H9 (cell line): ENCODE measurements at regions not wholly inside any gene's neighbourhood (a gene's known extent, or its start where the extent isn't known, plus 50 kb on each side); places are given as distances from the start of the nearest gene placed in this dataset.

Experiments used
- DNase-seq: peaks from one replicate; pipeline ENCODE4 v3.0.0-alpha.2; 2017
- H2AFZ ChIP-seq: one replicate; pipeline ENCODE4 v1.6.1; 2013; ENCODE audit warnings: mild to moderate bottlenecking, low read length, control low read depth, moderate library complexity
- H2AK5ac ChIP-seq: 2 replicates; pipeline ENCODE4 v1.6.1; 2013; ENCODE audit warnings: low read length, control low read depth, mixed read lengths; ENCODE audit not compliant: insufficient read length
- H2BK120ac ChIP-seq: one replicate; pipeline ENCODE4 v1.6.1; 2013; ENCODE audit warnings: low read depth, mild to moderate bottlenecking, low read length, control low read depth, inconsistent platforms; ENCODE audit not compliant: poor library complexity, severe bottlenecking
- H2BK12ac ChIP-seq: 2 replicates; pipeline ENCODE4 v1.6.1; 2013; ENCODE audit warnings: low read length, control low read depth, mixed read lengths, low read depth; ENCODE audit not compliant: insufficient read length
- H2BK15ac ChIP-seq: 2 replicates; pipeline ENCODE4 v1.6.1; 2013; ENCODE audit warnings: low read depth, low read length, control low read depth
- H2BK20ac ChIP-seq: one replicate; pipeline ENCODE4 v1.6.1; 2013; ENCODE audit warnings: low read depth, mild to moderate bottlenecking, low read length, control low read depth, inconsistent platforms; ENCODE audit not compliant: poor library complexity, severe bottlenecking
- H2BK5ac ChIP-seq: 2 replicates; pipeline ENCODE4 v1.6.1; 2013; ENCODE audit warnings: low read length, control low read depth, mixed read lengths; ENCODE audit not compliant: insufficient read length
- H3K14ac ChIP-seq: 2 replicates; pipeline ENCODE4 v1.6.1; 2013; ENCODE audit warnings: low read length, control low read depth; ENCODE audit not compliant: insufficient read depth
- H3K18ac ChIP-seq: 2 replicates; pipeline ENCODE4 v1.6.1; 2013; ENCODE audit warnings: low read depth, mild to moderate bottlenecking, mixed read lengths, low read length, control low read depth; ENCODE audit not compliant: insufficient read length
- H3K23ac ChIP-seq: 2 replicates; pipeline ENCODE4 v1.6.1; 2013; ENCODE audit warnings: low read length, control low read depth, mixed read lengths, low read depth; ENCODE audit not compliant: insufficient read length
- H3K23me2 ChIP-seq: 2 replicates; pipeline ENCODE4 v1.6.1; 2013; ENCODE audit warnings: low read depth, mild to moderate bottlenecking, mixed read lengths, low read length, control low read depth; ENCODE audit not compliant: insufficient read length, poor library complexity, severe bottlenecking
- H3K27ac ChIP-seq: 2 replicates; pipeline ENCODE4 v1.5.1; 2013; ENCODE audit warnings: low read length, control low read depth, mixed read lengths, low read depth; ENCODE audit not compliant: insufficient read length
- H3K27me3 ChIP-seq: 2 replicates; pipeline ENCODE4 v1.6.1; 2013; ENCODE audit warnings: low read length, control low read depth, inconsistent platforms; ENCODE audit not compliant: insufficient read depth
- H3K4ac ChIP-seq: 2 replicates; pipeline ENCODE4 v1.6.1; 2013; ENCODE audit warnings: low read depth, mild to moderate bottlenecking, control low read depth, inconsistent platforms, low read length, moderate library complexity
- H3K4me1 ChIP-seq: 2 replicates; pipeline ENCODE4 v1.6.1; 2013; ENCODE audit warnings: low read length, control low read depth, inconsistent platforms; ENCODE audit not compliant: insufficient read depth
- H3K4me2 ChIP-seq: 2 replicates; pipeline ENCODE4 v1.6.1; 2013; ENCODE audit warnings: low read length, control low read depth, mixed read lengths; ENCODE audit not compliant: insufficient read length, insufficient read depth
- H3K56ac ChIP-seq: 2 replicates; pipeline ENCODE4 v1.6.1; 2013; ENCODE audit warnings: low read depth, mild to moderate bottlenecking, mixed read lengths, low read length, control low read depth; ENCODE audit not compliant: insufficient read length
- H3K79me1 ChIP-seq: 2 replicates; pipeline ENCODE4 v1.6.1; 2013; ENCODE audit warnings: low read depth, mild to moderate bottlenecking, moderate library complexity, low read length, control low read depth, inconsistent platforms; ENCODE audit not compliant: insufficient read depth, poor library complexity, severe bottlenecking
- H3K79me2 ChIP-seq: 2 replicates; pipeline ENCODE4 v1.6.1; 2013; ENCODE audit warnings: low read length, control low read depth, inconsistent platforms; ENCODE audit not compliant: insufficient read depth
- H3K9ac ChIP-seq: 2 replicates; pipeline ENCODE4 v1.6.1; 2013; ENCODE audit warnings: low read length, control low read depth, mixed read lengths; ENCODE audit not compliant: insufficient read length; ENCODE audit errors: extremely low read depth
- H3K9me3 ChIP-seq: one replicate; pipeline ENCODE4 v1.6.1; 2013; ENCODE audit warnings: low read depth, low read length, inconsistent platforms; ENCODE audit not compliant: control insufficient read depth
- H3T11ph ChIP-seq: one replicate; pipeline ENCODE4 v1.6.1; 2013; ENCODE audit warnings: mild to moderate bottlenecking, low read length, control low read depth, inconsistent platforms
- H4K20me1 ChIP-seq: one replicate; pipeline ENCODE4 v1.6.1; 2013; ENCODE audit not compliant: control insufficient read depth, insufficient read length, insufficient read depth
- H4K5ac ChIP-seq: 2 replicates; pipeline ENCODE4 v1.6.1; 2013; ENCODE audit warnings: low read depth, mild to moderate bottlenecking, mixed read lengths, low read length, control low read depth; ENCODE audit not compliant: insufficient read length
- H4K8ac ChIP-seq: replicated peaks from 2 replicates; pipeline ENCODE4 v1.6.1; 2013; ENCODE audit warnings: low read length, control low read depth, mixed read lengths, low read depth; ENCODE audit not compliant: insufficient read length
- H4K91ac ChIP-seq: 2 replicates; pipeline ENCODE4 v1.6.1; 2013; ENCODE audit warnings: low read depth, mild to moderate bottlenecking, moderate library complexity, mixed read lengths, low read length, control low read depth; ENCODE audit not compliant: insufficient read length
- H3K27ac Mint-ChIP-seq, 3 experiments: 2 replicates in 2 of 3; 3 replicates in 1 of 3; pipeline ENCODE4 v1.8.0; 2020 to 2021; ENCODE audit warnings: mixed read lengths in 3 of 3, mild to moderate bottlenecking in 1 of 3, moderate library complexity in 1 of 3
- H3K27me3 Mint-ChIP-seq: 2 replicates; pipeline ENCODE4 v1.8.0; 2021; ENCODE audit warnings: low read depth, mild to moderate bottlenecking, moderate library complexity, mixed read lengths
- H3K36me3 Mint-ChIP-seq, 3 experiments: 2 replicates in 2 of 3; 3 replicates in 1 of 3; pipeline ENCODE4 v1.8.0; 2020 to 2021; ENCODE audit warnings: low read depth in 3 of 3, mixed read lengths in 3 of 3; ENCODE audit not compliant: insufficient read depth in 1 of 3
- H3K4me1 Mint-ChIP-seq, 2 experiments: 2 replicates each; pipeline ENCODE4 v1.8.0; 2020; ENCODE audit warnings: mixed read lengths in 2 of 2
- H3K4me3 Mint-ChIP-seq, 2 experiments: 2 replicates in 1 of 2; 3 replicates in 1 of 2; pipeline ENCODE4 v1.8.0; 2020 to 2021; ENCODE audit warnings: mild to moderate bottlenecking in 2 of 2, mixed read lengths in 2 of 2, moderate library complexity in 1 of 2
- H3K9me3 Mint-ChIP-seq, 2 experiments: 2 replicates in 1 of 2; 3 replicates in 1 of 2; pipeline ENCODE4 v1.8.0; 2020; ENCODE audit warnings: mild to moderate bottlenecking in 2 of 2, mixed read lengths in 2 of 2, moderate library complexity in 1 of 2
- WGBS: extraction: QIAGEN DNeasy Blood & Tissue Kit; methylation state at CpG from one replicate; pipeline ENCODE4 v1.1.7; 2013; ENCODE audit warnings: missing lambda C conversion rate, low lambda C conversion rate, mixed read lengths; ENCODE audit not compliant: insufficient read length; ENCODE audit errors: extremely low coverage; 5-methylcytosine and 5-hydroxymethylcytosine counted together
- TF ChIP-seq, protein P1 (sequence below): fragments of 200-600 bp; sonication (generic); conservative IDR thresholded peaks from 3 replicates; pipeline ENCODE4 v1.8.0; 2021; ENCODE audit warnings: antibody characterized with exemption, mild to moderate bottlenecking

- H3K14ac ChIP-seq, result no peak overlapping the region
- H3K27me3 Mint-ChIP-seq, result peaks cover 15% of the 10 kb centered on the region
- no peak overlapping the region for H2AK5ac ChIP-seq
- no peaks in the 10 kb centered on the region for H3K23me2 ChIP-seq
- no peak overlapping the region for H2AFZ ChIP-seq
- WGBS, result no CpG with 5 or more reads among the region's 5 CpGs
- H3T11ph ChIP-seq, result no peak overlapping the region
- H3K23ac ChIP-seq, result no peak overlapping the region
- H3K4me3 Mint-ChIP-seq, result no peak overlapping the region
- TF ChIP-seq, protein P1, sequence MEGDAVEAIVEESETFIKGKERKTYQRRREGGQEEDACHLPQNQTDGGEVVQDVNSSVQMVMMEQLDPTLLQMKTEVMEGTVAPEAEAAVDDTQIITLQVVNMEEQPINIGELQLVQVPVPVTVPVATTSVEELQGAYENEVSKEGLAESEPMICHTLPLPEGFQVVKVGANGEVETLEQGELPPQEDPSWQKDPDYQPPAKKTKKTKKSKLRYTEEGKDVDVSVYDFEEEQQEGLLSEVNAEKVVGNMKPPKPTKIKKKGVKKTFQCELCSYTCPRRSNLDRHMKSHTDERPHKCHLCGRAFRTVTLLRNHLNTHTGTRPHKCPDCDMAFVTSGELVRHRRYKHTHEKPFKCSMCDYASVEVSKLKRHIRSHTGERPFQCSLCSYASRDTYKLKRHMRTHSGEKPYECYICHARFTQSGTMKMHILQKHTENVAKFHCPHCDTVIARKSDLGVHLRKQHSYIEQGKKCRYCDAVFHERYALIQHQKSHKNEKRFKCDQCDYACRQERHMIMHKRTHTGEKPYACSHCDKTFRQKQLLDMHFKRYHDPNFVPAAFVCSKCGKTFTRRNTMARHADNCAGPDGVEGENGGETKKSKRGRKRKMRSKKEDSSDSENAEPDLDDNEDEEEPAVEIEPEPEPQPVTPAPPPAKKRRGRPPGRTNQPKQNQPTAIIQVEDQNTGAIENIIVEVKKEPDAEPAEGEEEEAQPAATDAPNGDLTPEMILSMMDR, result no peak
- no peaks in the 10 kb centered on the region for H3K36me3 Mint-ChIP-seq
- H3K79me1 ChIP-seq, result no peaks in the 10 kb centered on the region
- H3K4ac ChIP-seq, result no peak overlapping the region
- H3K18ac ChIP-seq, result no peak overlapping the region
- no peaks in the 10 kb centered on the region for H3K9me3 ChIP-seq
- no peaks in the 10 kb centered on the region for H3K27me3 ChIP-seq
- no peaks in the 10 kb centered on the region for H4K20me1 ChIP-seq
- no peak overlapping the region for H4K91ac ChIP-seq
- H3K4me1 ChIP-seq, result no peaks in the 10 kb centered on the region
- no peak overlapping the region for H2BK12ac ChIP-seq
- H3K79me2 ChIP-seq, result no peaks in the 10 kb centered on the region
- no peak overlapping the region for H2BK15ac ChIP-seq
- no peaks in the 10 kb centered on the region for H3K4me1 Mint-ChIP-seq
- DNase-seq, result no peak
- H3K27ac Mint-ChIP-seq, result no peak overlapping the region; a peak in 1 of 7 replicates
- H3K9me3 Mint-ChIP-seq, result no peaks in the 10 kb centered on the region; a peak in 1 of 5 replicates
- no peak overlapping the region for H2BK20ac ChIP-seq
- H2BK120ac ChIP-seq, result no peak overlapping the region
- no peak overlapping the region for H3K27ac ChIP-seq
- H3K4me2 ChIP-seq, result no peak overlapping the region
- no peak overlapping the region for H4K8ac ChIP-seq
- H3K56ac ChIP-seq, result no peak overlapping the region
- no peak overlapping the region for H4K5ac ChIP-seq
- H3K9ac ChIP-seq, result no peak overlapping the region
- H2BK5ac ChIP-seq, result no peak overlapping the region
Measured at GRCh38 chr5:173537228-173537627, 79.2 kb downstream of the BOD1 start.
